HepG2 (cell line): ENCODE measurements at regions not wholly inside any gene's neighbourhood (a gene's known extent, or its start where the extent isn't known, plus 50 kb on each side); places are given as distances from the start of the nearest gene placed in this dataset.

Experiments
- POLR2A ChIP-seq, 2 experiments: IDR thresholded peaks; 2 replicates each; pipeline ENCODE4 v1.6.1; 2011; ENCODE audit warnings: low read depth in 2 of 2, low read length in 2 of 2, mild to moderate bottlenecking in 1 of 2, moderate library complexity in 1 of 2; ENCODE audit not compliant: insufficient read depth in 1 of 2
- SMAD3 ChIP-seq: sonication (generic); formaldehyde crosslinking; IDR thresholded peaks from 2 replicates; pipeline ENCODE4 v1.4.0; 2020; ENCODE audit warnings: missing genetic modification reagents
- TARDBP ChIP-seq: sonication (generic); formaldehyde crosslinking; IDR thresholded peaks from 2 replicates; pipeline ENCODE4 v1.8.0; 2022; ENCODE audit warnings: mild to moderate bottlenecking, missing genetic modification reagents
- TBL1XR1 ChIP-seq: fragments of 150-350 bp; IDR thresholded peaks from 2 replicates; pipeline ENCODE4 v1.6.1; 2014; ENCODE audit warnings: borderline replicate concordance, low read length; ENCODE audit not compliant: partially characterized antibody
- ZNF569 ChIP-seq: sonication (generic); formaldehyde crosslinking; IDR thresholded peaks from 2 replicates; pipeline ENCODE4 v1.5.0; 2020; ENCODE audit warnings: mild to moderate bottlenecking, missing genetic modification reagents, moderate library complexity, borderline replicate concordance
- ZNF615 ChIP-seq: sonication (generic); formaldehyde crosslinking; IDR thresholded peaks from 2 replicates; pipeline ENCODE4 v1.5.0; 2020; ENCODE audit warnings: mild to moderate bottlenecking, missing genetic modification reagents, borderline replicate concordance
- TF ChIP-seq, protein P1 (sequence below): IDR thresholded peaks from 2 replicates; pipeline ENCODE4 v1.6.1; 2016; ENCODE audit warnings: missing biosample characterization, missing genetic modification reagents, low read depth
- TF ChIP-seq, protein P2 (sequence below): IDR thresholded peaks from 2 replicates; pipeline ENCODE4 v1.6.1; 2016; ENCODE audit warnings: missing genetic modification reagents, missing compliant biosample characterization
- TF ChIP-seq, protein P3 (sequence below), 2 experiments: sonication (generic) in 1 of 2; formaldehyde crosslinking in 1 of 2; IDR thresholded peaks; 2 replicates each; pipeline versions ENCODE4 v1.4.0 to v1.6.1; 2018 to 2020; ENCODE audit warnings: missing genetic modification reagents in 2 of 2, borderline replicate concordance in 1 of 2, low read depth in 1 of 2, mild to moderate bottlenecking in 1 of 2, missing biosample characterization in 1 of 2
- TF ChIP-seq, protein P4 (sequence below): IDR thresholded peaks from 2 replicates; pipeline ENCODE4 v1.6.1; 2016; ENCODE audit warnings: missing compliant biosample characterization, missing genetic modification reagents, borderline replicate concordance

DNA sequence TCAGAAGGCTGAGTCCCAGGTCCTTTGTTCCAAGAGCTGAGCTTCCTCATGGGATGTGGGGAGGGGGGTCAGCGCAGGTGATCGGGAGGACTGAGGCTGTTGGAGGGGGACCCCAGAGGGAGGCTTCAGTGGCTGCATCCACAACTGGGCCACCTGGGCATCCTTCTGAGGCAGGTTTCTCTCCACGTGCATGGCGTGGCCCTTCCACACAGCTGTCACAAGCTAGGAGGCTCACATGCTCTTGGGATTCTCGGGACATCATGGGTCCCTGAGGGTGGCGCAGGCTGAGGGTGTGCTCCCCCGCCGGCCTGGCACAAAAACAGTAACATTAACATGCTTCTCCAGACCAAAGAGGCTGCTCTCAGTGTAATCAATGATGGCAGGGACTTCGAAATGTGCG lies 229.6 kb upstream of the AJAP1 start:
- TF ChIP-seq, protein P1, sequence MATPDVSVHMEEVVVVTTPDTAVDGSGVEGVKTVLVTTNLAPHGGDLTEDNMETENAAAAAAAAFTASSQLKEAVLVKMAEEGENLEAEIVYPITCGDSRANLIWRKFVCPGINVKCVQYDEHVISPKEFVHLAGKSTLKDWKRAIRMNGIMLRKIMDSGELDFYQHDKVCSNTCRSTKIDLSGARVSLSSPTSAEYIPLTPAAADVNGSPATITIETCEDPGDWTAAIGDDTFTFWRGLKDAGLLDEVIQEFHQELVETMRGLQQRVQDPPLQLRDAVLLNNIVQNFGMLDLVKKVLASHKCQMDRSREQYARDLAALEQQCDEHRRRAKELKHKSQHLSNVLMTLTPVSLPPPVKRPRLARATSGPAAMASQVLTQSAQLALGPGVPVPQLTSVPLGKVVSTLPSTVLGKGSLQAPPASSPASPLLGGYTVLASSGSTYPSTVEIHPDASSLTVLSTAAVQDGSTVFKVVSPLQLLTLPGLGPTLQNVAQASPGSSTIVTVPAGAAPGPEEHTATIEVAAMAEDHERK (CRISPR knock-in tag) = no peak
- TF ChIP-seq, protein P2, sequence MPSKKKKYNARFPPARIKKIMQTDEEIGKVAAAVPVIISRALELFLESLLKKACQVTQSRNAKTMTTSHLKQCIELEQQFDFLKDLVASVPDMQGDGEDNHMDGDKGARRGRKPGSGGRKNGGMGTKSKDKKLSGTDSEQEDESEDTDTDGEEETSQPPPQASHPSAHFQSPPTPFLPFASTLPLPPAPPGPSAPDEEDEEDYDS = no peak
- TF ChIP-seq, protein P3, sequence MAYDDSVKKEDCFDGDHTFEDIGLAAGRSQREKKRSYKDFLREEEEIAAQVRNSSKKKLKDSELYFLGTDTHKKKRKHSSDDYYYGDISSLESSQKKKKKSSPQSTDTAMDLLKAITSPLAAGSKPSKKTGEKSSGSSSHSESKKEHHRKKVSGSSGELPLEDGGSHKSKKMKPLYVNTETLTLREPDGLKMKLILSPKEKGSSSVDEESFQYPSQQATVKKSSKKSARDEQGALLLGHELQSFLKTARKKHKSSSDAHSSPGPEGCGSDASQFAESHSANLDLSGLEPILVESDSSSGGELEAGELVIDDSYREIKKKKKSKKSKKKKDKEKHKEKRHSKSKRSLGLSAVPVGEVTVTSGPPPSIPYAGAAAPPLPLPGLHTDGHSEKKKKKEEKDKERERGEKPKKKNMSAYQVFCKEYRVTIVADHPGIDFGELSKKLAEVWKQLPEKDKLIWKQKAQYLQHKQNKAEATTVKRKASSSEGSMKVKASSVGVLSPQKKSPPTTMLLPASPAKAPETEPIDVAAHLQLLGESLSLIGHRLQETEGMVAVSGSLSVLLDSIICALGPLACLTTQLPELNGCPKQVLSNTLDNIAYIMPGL (CRISPR knock-in tag; IDR thresholded peaks at IDR 0.05; ENCODE audit: borderline replicate concordance in 1 of 2, low read depth in 1 of 2) = no peak
- TF ChIP-seq ZNF569 (CRISPR knock-in tag) (no peak), ZNF615 (CRISPR knock-in tag) (no peak), POLR2A (IDR thresholded peaks at IDR 0.05; ENCODE audit: insufficient read depth in 1 of 2, low read depth in 2 of 2, low read length in 2 of 2) (no peak), TARDBP (no peak), SMAD3 (CRISPR knock-in tag) (no peak), TBL1XR1 (no peak)
- TF ChIP-seq, protein P4, sequence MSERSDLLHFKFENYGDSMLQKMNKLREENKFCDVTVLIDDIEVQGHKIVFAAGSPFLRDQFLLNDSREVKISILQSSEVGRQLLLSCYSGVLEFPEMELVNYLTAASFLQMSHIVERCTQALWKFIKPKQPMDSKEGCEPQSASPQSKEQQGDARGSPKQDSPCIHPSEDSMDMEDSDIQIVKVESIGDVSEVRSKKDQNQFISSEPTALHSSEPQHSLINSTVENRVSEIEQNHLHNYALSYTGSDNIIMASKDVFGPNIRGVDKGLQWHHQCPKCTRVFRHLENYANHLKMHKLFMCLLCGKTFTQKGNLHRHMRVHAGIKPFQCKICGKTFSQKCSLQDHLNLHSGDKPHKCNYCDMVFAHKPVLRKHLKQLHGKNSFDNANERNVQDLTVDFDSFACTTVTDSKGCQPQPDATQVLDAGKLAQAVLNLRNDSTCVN (CRISPR knock-in tag) = no peak
